ENCODE measurements at regions not wholly inside any gene's neighbourhood (a gene's known extent, or its start where the extent isn't known, plus 50 kb on each side); places are given as distances from the start of the nearest gene placed in this dataset.

GRCh38 chr1:182262425-182262824 is 129.2 kb downstream of the GLUL start:
- TF ChIP-seq CTCF (IDR thresholded peaks at IDR 0.05) (no peak), EP300 (IDR thresholded peaks at IDR 0.05) (no peak)
